H1 (cell line): ENCODE measurements at regions not wholly inside any gene's neighbourhood (a gene's known extent, or its start where the extent isn't known, plus 50 kb on each side); places are given as distances from the start of the nearest gene placed in this dataset.

ENCODE experiments used
- CTCF ChIP-seq, 3 experiments: IDR thresholded peaks; 1 replicate in 2 of 3; 2 replicates in 1 of 3; pipeline versions ENCODE4 v1.5.1 to v1.6.1; 2011; ENCODE audit warnings: low read length in 3 of 3, mild to moderate bottlenecking in 3 of 3, inconsistent platforms in 2 of 3, low read depth in 1 of 3, moderate library complexity in 1 of 3; ENCODE audit not compliant: insufficient read depth in 1 of 3; ENCODE audit errors: control extremely low read depth in 1 of 3
- GABPA ChIP-seq: IDR thresholded peaks from 2 replicates; pipeline ENCODE4 v1.6.1; 2011; ENCODE audit warnings: mild to moderate bottlenecking, low read length, moderate library complexity, borderline replicate concordance; ENCODE audit not compliant: insufficient read depth
- POLR2AphosphoS5 ChIP-seq: IDR thresholded peaks from 2 replicates; pipeline ENCODE4 v1.6.1; 2011; ENCODE audit warnings: low read depth, low read length
- RBBP5 ChIP-seq: IDR thresholded peaks from 2 replicates; pipeline ENCODE4 v1.7.1; 2012; ENCODE audit warnings: low read depth, mild to moderate bottlenecking, inconsistent platforms, low read length, moderate library complexity, borderline replicate concordance

- TF ChIP-seq POLR2AphosphoS5 (no peak), RBBP5 (no peak), CTCF (IDR thresholded peaks at IDR 0.05; ENCODE audit: control extremely low read depth in 1 of 3, insufficient read depth in 1 of 3, low read depth in 1 of 3, low read length in 3 of 3) (no peak), GABPA (no peak)
Measured at GRCh38 chr3:147977001-147977400, 567.8 kb downstream of the ZIC1 start.
